ENCODE measurements at regions not wholly inside any gene's neighbourhood (a gene's known extent, or its start where the extent isn't known, plus 50 kb on each side); places are given as distances from the start of the nearest gene placed in this dataset.

GRCh38 chr10:108808228-108808627 is 1115.1 kb downstream of the XPNPEP1 start:
- TF ChIP-seq, protein P1, sequence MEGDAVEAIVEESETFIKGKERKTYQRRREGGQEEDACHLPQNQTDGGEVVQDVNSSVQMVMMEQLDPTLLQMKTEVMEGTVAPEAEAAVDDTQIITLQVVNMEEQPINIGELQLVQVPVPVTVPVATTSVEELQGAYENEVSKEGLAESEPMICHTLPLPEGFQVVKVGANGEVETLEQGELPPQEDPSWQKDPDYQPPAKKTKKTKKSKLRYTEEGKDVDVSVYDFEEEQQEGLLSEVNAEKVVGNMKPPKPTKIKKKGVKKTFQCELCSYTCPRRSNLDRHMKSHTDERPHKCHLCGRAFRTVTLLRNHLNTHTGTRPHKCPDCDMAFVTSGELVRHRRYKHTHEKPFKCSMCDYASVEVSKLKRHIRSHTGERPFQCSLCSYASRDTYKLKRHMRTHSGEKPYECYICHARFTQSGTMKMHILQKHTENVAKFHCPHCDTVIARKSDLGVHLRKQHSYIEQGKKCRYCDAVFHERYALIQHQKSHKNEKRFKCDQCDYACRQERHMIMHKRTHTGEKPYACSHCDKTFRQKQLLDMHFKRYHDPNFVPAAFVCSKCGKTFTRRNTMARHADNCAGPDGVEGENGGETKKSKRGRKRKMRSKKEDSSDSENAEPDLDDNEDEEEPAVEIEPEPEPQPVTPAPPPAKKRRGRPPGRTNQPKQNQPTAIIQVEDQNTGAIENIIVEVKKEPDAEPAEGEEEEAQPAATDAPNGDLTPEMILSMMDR (conservative IDR thresholded peaks at IDR 0.05 in 1 of 2, IDR thresholded peaks at IDR 0.05 in 1 of 2; ENCODE audit: low read depth in 1 of 2, low read length in 2 of 2) = no peak
- TF ChIP-seq EZH2 (IDR thresholded peaks at IDR 0.05; ENCODE audit: low read length, missing control alignments) = no peak

Measured in fibroblast of lung (primary cell).